NCI-H446 (cell line): ENCODE measurements at regions not wholly inside any gene's neighbourhood (a gene's known extent, or its start where the extent isn't known, plus 50 kb on each side); places are given as distances from the start of the nearest gene placed in this dataset.

Experiments
- DNase-seq, 2 experiments: peaks; one replicate each; lab custom pipeline; 2025; lab: John Stamatoyannopoulos, UW

DNA sequence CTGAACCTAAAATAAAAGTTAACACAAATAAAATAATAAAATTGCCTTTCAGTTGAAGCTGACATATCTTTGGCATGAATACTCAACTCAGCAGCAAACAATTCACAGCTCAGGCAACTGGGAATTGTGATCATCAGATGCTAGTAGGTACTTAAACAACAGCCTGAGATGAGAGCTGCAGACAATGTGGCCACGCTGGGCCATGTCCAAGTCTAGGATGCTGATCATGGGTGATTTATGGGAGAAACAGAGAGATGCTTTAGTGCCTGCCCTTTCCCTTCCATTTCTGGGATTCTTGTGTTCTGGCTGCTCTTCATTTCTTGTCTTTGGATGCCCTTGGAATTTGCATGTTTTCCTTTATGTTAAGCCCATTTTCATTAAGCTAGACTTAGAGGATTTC is 212.4 kb upstream of the CWC22 start:
- DNase-seq, result peak; percentile 39 to 78

DNA sequence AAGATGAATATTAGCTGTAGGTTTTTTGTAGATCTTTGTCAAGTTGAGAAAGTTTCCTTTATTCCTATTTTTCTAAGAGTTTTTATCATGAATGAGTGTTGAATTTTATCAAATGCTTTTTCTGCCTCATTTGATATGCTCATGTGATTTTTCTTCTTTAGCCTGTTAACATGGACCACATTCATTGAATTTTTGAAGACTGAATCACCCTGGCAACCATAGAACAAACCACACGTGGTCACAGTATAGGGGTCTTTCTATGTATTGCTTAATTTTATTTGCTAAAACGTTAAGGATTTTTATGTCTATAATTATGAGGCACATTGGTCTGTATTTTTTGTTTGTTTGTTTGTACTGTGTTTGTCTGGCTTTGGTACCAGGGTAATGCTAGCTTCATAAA is 201.7 kb upstream of the CWC22 start:
- DNase-seq, result no peak

DNA sequence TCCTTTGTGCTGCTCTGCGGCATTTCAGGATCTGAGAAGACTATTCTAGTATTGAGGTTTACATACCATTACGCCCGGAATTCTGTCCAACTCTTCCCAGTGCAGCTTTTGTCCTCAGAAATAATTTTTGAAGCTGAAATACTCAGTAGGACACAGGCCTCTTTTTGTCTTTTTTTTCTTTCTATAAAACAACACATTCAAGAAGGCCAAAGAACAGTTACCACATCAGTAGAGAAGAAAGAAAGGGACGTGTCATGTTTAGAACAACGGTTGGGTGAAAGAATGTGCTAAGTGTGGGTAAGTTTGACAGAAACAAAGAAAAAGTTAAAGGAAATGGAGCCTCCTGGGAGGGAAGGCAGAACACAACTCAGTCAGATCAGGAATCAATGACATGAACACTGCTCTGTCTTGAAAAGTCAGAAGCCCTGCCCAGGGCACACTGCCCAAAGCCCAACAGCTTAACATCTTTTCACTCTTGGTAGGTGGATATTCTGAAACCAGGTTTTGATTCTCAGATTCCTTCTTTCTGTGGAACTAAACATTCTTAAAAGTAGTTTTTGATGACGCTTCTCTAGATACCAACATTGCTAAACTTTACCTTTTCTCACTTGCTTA is 198.6 kb upstream of the CWC22 start:
- DNase-seq, result no peak

DNA sequence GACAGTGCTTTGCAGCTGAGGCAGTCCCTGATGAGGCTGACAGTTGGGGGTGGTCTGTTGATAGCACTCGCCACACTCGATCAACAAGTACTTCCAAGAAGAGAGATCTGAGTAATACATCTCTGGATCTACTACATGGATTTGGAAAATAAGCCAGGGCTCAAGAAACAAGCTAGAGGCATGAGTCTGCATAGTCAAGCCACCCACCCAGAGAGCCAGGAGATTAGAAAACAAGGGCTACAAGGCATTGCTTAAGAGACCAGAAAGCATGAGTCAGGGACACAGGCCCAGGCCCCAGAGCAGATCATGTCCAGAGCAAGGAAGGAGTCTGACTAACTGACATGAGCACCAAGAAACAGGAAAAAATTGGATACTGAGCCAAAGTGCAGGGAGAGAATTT is 196.9 kb upstream of the CWC22 start:
- DNase-seq, result no peak

DNA sequence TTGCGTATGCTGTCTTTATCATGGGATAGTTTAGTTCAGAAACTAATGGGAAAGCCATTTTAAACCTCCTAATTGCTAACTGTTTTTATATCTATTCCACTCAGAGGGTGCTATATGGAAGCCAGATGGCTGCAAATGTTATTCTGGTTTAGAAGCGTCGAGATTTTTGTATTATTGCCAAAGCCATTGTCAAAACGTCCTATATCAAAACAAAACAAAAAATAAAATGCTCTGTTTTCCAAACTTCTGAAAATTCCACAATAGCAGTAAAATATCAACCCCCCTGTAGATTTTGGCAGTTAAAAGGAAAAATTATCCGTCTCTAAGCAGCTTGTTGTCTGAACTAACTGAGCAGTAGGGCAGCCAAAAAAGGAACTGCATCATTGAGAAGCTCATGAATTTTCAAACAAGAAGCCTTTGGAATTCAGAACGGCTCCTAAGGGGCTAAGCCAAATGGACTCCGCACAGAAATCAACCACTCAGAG is 195.4 kb upstream of the CWC22 start:
- DNase-seq, result peak; percentile 38 to 69

DNA sequence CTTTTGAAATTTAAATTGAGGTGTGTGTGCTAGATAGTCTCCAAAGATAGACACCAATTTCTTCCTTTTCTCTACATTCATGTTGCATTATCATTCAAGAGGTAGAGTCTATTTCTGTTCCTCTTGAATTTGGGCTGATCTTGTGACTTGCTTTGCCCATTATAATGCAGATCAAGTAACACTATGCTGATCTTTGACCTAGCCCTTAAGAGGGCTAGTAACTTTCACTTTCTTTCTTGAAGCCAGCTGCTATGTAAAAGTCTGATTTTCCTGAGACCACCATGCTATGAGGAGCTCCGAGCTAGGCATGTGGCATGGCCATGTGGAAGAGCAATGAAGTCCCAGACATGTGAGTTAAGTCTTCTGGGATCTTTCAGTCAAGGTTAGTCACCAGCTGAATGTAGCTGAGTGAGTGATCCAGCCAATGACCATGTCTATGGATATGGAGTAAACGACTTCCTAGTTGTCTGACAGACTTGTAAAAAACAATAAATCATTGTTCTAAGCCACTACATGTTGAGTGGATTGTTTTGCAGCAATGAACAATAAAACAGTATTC is 189.4 kb upstream of the CWC22 start:
- DNase-seq, result no peak

DNA sequence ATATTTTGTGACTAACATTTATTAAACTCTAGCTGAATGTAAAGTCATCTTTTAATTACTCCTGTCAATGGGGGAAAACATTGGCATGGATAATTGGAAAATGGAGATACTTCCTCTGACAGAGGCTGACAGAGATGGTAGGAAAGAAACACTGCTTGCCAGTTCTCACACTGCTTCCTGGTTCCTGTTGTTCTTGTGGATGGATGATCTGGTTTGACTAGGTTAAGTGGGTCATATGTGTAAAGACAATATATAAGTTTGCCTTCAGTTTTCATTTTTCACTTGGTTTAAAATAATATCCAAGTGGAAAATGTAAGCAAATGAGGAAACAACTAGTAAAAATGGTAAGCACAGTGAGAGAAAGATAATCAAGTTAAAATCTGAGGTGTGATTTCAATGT is 188.8 kb upstream of the CWC22 start:
- no peak for DNase-seq

DNA sequence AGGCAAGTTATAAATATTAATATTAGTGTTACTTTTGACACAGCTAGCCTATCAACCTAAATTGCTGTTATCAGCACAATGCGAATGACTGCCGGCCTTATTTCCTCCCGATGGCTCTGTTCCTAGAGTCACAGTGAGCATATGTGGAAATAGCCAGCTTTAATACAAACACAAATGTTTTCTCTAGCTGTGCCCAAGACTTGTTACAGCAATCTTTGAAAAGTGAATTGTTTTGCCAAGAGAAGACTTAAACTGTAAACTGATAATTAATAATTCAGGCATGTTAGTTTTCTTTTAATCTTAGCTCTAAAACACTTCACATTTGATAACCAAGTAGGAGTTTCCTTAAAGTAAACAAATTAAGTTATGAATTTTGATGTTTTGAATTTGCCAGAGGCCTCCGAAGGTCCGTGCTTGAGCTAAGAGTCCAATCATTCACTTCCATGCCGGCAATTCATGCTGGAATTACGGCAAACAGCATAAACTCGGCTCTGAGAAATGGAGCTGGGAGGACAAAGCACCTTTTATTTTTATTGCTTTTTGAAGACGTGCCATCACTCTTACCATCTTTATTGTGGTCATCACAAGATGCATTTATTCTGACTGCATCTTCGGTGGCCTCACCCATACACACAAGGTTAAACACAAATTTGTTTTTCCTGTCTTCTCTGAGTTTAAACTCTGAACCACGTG is 184.5 kb upstream of the CWC22 start:
- no peak for DNase-seq

DNA sequence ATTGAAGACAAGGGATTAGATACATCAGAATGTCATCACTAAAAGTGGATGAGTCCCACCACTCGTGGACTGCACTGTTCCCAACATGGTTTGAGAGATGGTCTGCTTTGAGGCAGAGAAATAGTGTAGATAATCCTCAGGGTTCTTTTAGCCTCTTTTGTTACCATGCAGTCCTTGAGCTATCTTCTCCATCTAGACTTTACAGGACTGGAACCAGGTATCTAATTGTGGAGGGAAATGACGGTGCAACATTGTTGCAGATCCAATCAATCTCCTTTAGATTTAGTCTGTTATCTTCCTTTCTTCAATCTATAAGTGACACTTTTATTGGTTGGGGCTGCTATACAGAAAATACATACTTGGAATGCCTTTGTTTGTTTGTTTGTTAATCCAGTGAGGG is 183.8 kb upstream of the CWC22 start:
- DNase-seq, result no peak

DNA sequence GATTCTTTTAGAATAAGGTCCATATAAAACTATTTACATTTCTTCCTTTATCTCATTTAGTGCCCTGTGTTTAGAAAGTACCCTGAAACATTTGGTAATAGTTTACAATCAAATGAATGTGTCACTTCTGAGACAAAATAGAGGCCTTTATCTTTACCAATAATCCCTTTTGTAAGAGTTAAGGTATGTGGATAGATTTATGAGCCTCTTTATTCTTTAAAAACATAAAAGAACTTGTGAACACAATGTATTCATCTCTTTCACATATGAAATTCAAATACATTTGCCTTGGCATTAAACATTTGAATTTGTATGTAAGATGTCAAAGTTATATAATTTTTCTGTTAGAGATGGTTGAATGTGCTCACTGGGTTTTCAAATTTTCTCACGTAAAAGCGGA is 180.5 kb upstream of the CWC22 start:
- DNase-seq, result no peak

DNA sequence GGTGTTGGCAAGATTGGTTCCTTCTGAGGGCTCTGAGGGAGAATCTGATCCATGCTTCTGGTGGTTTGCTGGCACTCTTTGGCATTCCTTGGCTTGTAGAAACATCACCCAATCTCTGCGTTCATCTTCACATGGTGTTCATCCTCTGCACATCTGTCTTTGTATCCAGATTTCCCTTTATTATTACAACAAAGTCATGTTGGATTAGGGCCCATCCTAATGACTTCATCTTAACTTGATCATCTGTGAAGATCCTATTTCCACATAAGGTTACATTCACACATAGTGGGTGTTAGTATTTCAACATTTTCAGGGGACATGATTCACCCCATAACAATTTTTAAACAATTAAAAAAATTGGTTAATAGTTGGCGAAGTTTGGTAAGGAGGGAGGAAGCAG is 177.4 kb upstream of the CWC22 start:
- no peak for DNase-seq

DNA sequence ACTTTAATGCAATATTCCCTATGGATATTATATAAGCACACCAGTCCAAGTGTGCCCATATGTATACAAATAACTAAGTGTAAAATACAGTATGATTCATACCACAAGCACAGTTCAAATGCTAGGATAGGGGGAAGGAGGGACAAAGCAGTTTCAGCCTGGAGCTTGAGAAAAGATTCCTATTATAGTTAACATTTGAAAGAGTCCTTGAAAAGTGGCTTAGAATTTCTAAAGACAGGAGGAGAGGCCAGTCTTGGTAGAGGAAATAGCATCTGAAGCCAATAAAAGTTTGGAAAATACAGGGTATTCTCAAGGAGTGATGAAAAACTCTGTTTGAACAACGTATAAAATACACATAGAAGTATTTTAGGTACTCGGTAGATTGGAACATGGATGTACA is 173.4 kb upstream of the CWC22 start:
- no peak for DNase-seq

DNA sequence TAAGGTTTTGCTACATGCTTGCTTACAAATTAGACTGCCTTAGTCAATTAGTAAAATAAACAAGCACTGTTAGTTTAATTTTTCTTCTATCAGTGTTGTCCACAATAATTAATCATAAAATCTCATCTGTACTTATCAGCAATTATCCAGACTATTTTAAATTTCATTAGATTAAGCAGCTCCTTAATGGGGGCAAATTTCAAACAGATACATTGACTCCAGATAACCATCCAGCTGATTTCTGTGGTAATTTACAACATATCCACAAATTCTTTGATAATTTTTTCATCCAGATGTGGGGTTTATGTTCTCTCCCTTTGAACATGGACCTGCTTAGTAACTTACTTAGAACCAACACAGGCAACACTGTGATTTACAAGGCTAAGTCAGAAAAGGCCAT is 170.4 kb upstream of the CWC22 start:
- DNase-seq, result no peak

DNA sequence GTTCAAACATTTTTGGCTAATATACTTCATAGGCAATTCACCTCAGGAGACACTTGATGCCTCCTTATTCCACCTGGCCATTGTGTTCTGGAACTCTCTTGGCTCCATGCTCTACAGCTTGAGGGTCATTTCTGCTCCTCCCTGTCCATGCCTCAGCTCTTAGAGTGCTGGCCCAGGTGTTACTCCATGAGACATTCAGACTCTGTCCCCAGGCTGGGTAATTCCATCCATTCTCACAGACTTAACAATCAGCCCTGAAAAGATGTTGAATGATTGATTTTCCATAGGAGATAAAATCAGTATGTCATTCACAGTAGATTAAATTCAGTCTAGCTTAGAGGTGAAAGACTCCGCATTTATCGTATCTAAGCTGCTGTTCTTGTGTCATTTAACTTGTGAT is 168.6 kb upstream of the CWC22 start:
- no peak for DNase-seq

DNA sequence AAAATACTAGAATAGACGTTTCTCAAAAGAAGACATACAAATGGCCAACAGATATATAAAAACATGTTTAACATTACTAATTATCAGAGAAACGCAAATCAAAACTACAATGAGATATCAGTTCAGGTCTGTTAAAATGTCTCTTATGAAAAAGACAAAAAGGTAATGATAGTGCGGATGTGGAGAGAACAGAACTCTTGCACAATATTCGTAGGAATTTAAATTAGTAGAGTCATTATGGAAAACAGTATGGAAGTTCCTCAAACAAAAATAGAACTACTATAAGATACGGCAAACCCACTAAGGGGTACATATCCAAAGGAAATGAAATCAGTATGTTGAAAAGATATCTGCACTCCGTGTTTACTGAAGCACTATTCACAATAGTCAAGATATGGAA is 167.5 kb upstream of the CWC22 start:
- DNase-seq, result no peak

DNA sequence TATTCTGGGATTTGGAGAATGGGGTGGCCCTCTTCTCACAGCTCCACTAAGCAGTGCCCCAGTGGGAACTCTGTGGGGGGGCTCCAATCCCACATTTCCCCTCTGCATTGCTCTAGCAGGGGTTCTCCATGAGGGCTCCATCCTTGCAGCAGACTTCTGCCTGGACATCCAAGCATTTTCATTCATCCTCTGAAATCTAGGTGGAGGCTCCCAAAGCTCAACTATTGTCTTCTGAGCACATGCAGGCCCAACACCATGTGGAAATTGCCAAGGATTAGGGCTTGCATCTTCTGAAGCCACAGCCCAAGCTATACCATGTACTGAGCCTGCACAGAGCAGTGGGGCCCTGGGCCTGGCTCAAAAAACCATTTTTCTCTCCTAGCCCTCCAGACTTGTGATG is 162.4 kb upstream of the CWC22 start:
- DNase-seq, result no peak

DNA sequence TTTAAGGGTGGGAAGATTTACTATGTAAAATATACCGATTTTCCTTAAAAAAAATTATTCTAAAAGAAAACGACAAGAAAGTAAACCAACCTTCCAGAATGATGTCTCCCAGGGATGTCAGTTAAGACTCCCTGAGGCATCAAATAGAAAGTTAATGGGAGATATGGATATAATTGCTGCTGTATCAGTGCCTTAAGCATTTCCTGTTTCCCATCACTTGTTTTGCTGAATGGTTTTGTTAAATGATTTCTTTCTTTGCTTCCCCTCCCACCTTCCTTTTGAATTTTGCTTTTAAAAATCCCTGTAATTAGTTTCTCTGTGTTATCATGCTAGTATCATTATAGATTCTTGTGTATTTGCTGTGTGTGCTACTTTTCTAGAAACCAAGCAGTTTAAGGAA is 154.3 kb upstream of the CWC22 start:
- no peak for DNase-seq

DNA sequence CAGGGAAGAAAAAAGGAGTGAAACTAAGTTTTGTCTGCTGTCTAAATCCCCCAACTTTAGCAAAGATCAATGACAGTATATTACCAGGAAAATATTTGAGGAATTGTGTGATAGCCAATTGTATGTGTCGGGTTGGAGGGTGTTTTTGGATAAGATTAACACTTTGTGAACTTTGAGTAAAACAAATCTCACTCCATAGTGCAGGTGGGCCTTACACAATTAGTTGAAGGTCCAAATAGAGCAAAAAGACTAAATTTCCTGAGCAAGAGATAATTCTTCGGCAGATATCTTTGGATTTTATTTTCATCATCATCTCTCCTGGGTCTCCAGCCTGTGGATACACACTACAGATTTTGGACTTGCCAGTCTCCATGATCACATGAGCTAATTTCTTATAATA is 152.8 kb upstream of the CWC22 start:
- no peak for DNase-seq

DNA sequence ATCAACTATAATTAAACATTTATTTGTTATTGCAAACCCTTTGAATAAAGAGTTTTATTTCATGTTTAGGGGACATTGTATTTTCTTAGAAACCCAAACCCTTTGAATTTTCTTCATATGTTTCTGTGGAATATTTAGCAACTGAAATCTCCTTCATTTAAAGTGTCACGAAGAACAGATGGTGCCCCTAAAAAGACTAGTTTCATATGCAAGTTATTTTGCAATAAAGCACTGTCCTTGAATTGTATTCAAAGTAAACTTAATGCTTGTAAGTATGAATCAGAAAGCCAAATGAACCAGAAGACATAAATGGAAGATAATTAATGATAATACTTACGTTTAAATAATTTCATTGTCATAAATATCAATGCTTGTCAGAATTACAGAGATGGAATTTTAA is 151.9 kb upstream of the CWC22 start:
- no peak for DNase-seq

DNA sequence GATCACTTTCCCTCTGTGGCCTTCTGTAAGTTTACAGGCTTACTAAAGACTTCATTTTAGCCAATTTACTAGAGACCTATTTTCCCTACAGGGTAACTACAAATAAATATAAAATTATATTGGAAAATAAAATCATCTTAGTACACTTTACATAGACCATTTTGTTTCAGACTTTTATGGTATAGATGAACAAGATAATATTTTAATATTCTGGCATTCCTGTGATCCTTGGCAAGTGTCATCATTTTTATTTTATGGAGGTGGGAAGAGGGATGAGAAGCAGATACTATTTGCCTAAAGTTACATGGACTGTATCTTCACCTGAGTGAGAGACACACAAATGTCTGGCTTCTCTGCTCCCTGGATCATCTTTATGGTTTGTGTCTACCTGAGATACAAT is 149.6 kb upstream of the CWC22 start:
- no peak for DNase-seq

DNA sequence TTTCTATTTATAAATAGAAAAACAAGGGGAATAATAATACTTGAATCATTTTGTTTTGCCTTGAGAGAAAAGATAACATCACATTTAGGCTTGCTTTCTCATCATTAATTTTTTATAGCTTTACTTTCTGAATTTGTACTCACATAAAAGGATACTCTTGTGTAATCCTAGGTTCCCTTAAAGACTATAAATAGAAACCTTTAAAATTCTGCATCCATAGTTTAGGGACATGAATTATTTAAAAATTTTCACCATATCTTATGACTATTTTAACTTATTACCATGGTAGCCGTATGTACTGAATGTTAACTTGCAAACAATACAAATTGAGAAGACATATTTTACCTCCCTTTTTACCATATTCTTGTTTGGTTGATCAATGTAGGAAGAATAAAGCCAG is 143.5 kb upstream of the CWC22 start:
- DNase-seq, result no peak

DNA sequence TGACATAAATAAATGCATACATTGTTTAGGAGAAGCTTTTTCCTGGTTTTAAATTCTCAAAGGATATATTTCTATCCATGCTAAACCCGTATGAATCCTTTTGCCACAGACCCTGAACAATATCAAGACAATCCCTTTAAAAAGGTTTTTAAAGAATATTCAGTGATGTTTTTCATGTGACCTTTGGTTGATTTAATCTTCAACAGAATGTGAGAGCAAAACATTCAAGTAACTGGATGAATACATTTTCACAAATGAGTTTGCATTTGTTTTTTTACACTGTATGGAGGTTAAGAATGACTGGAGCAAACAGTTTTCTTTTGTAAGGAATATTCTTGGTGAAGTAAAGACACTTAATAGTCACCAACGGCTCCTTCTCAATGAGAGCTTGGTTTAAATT is 139.4 kb upstream of the CWC22 start:
- DNase-seq, result no peak

DNA sequence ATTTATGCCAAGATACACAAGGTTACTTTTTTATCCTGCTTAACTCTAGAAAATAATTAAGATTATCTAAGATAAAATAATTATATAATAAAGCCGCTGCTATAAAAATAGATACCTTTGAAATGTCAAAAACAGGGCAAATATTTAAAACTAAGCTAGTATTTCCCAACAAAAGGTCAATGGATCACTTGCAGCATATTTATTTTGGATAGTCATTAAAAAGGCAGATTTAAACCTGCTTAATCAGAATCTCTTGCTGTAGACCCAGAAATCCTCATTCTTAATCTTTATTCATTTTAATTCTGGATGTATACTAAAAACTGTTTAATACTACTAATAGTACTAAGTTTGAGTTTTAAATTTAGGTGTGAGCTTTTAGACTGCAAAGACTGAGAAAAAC is 139.0 kb upstream of the CWC22 start:
- no peak for DNase-seq

DNA sequence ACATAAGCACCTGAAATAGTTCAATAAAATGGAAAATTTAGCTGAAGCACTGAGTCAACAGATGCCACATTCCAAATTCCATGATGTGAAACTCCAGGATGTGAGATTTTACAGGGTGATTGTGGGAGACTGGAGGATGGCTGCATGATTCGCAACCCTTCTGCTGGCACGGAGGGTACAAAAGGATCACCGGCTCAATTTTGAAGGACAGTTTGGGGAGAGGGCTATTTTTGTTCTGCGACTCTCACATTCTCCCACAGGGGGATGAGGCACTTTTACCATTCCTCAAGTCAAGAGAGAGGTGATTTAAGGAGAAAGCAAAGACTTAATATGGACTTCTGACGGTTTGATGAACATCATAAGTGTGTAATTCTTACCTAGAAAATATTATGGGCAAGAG is 138.1 kb upstream of the CWC22 start:
- DNase-seq, result no peak
